Renal cortical epithelial cell (primary cell): ENCODE measurements at regions not wholly inside any gene's neighbourhood (a gene's known extent, or its start where the extent isn't known, plus 50 kb on each side); places are given as distances from the start of the nearest gene placed in this dataset.
A peak's percentile ranks its signal among the peaks of the same experiment; 100 is the strongest.

Experiments
- DNase-seq: peaks from one replicate; pipeline ENCODE4 v3.0.0-alpha.2; 2011; ENCODE audit warnings: low read depth

- peak; percentile 40 for DNase-seq
Observed at GRCh38 chr6:12421596-12421995, 131.4 kb downstream of the EDN1 start.

DNA sequence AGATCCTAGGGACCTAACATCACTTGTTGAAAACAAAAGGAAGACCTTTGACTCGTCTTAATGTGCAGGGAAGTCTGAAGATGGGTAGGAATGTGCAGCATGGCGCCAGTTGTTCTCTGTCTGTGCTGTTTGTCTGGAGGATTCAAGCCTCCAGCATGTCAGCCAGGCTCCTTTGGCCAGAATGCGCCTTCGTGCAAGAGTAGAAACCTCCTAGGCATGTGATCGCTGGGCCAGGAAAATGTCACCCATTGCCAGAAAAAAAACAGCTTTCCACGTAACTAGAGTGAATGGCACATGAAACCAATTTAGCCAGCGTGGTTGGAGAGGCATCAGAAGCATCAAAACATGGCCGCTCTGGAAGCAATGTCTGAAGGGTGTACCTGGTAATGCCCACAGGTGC lies 132.7 kb downstream of the EDN1 start:
- no peak for DNase-seq

- DNase-seq = peak; percentile 30
Observed at GRCh38 chr6:12423832-12424231, 133.7 kb downstream of the EDN1 start.

- DNase-seq = no peak
Observed at GRCh38 chr6:12426121-12426520, 136.0 kb downstream of the EDN1 start.

DNA sequence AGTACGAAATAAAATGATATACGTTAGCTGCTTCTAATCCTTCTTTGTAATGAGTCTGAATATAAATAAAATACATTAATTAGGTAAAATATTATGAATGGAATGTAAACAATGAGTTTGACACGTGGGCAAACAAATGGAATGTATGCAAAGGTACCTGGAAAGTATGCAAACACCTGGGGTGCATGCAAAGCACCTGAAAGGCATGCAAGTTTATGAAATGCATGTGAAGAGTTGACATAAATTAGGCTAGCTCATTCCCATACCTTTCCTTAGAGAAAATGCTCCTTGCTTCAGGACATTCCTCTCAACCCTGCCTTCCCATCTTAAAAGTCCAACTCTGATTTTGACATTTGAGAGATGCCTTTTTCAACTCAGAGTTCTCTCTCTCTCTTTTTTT lies 140.9 kb downstream of the EDN1 start:
- no peak for DNase-seq

DNA sequence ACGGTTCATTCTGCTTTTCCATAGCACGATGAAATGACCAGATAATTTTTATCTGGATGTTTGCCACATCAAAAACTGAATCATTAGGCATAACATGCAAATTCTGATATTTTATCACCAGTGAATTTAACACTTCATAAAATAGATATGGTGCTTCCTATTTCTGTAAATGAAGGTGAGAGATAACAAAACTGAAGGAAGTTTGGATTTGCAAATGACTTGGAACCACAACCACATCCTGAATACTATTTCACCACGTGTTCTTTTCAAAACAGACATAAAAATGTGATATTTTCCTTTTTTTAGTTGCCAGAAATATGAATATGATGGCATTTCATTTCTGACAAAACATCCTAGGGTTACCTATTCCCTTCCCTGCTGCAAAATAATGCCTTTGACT lies 146.1 kb downstream of the EDN1 start:
- DNase-seq = no peak

DNA sequence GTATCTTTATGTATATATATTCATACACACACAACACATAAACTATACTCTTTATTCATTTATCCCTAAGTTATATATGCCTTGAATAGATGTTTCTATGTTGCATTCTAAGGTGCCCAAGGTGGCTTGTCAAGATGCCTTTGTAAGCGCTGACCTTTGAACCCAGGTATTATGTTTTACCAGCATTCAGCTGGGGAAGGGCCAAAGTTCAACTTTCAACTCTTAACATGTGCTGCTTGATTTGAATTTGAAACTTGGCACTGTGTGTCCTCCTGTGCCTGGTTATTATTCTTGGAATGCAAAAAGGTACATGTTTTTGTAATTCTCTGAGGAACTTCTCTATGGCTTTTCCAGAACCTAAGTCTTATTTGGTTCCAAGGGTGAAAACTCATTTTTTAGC lies 146.5 kb downstream of the EDN1 start:
- DNase-seq = no peak

GRCh38 chr6:12439296-12439695 lies 149.1 kb downstream of the EDN1 start:
- no peak for DNase-seq

- DNase-seq = no peak
Observed at GRCh38 chr6:12440981-12441380, 150.8 kb downstream of the EDN1 start.

- no peak for DNase-seq
Observed at GRCh38 chr6:12442455-12442854, 152.3 kb downstream of the EDN1 start.

DNA sequence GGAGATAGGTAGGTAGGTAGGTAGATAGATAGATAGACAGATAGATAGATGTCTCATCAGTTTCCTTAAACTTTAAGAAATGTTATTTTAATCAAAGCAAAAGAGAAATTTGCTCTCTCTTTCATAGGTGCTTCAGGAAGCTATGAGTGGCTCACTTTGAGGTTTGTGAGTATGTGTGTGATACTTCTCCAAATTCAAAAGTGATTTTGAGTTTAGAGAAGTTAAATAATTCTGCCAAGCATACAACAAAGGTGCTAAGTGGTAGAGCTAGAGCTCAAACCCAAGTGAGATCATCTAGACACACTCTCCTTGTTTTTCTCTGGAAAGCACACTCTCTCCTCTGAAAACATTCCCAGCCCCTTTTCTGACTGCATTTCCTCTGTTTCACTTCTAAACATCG lies 156.2 kb downstream of the EDN1 start:
- no peak for DNase-seq

GRCh38 chr6:12449447-12449846 lies 159.3 kb downstream of the EDN1 start:
- DNase-seq = no peak

DNA sequence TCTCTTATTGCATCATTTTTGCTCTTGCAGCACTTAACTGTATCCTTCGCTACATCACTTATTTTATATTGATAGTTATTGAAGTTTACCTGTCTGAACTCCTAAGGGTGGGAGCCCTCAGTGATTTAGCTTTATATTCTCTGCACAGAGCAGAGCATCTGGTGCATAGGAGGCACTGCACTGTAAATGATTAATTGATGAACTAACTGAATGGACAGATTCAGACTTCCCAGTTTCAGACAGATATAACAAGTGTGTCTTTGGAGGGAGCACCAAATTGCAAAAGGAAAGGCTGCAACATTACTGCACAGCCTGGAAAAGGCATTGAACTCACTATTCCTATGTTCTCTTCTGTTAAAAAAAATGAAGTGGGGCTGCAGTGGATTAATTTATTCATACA lies 160.3 kb downstream of the EDN1 start:
- DNase-seq = peak; percentile 30

DNA sequence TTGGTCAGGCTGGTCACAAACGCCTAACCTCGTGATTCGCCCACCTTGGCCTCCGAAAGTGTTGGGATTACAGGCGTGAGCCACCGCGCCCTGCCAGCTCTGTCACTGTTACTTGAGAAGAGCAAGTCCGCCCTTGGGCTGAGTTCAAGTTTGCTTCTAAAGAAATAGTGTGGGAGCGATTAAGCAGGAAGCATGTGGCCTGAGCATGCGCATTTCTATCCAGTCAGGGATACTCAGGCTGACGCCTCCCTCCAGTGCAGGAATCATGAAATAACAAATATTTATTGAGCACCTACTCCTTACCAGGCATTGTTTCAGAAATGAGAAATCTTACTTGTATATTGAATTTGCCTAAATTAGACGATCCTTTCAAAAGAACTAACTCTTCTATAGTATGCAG lies 166.2 kb downstream of the EDN1 start:
- DNase-seq = no peak

- no peak for DNase-seq
Observed at GRCh38 chr6:12457094-12457493, 166.9 kb downstream of the EDN1 start.

DNA sequence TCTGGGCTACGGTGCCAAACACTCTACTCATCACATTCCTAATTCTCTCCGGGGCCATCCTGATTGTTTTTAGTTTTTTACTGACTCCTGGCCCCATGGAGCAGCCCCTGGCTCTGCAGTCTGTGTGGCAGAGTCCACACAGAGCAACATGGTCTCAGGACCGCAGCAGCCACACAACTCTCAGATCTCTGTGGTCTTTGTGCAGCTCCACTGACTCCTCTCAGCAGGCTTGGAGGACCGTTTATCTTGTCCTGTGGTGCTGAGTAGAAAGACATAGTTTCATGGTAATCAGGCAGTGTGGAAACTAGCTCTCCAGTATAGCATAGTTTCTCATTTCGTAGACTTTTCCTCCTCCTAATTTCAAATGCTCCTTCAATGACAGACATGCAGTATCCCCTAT lies 168.4 kb downstream of the EDN1 start:
- DNase-seq = no peak

DNA sequence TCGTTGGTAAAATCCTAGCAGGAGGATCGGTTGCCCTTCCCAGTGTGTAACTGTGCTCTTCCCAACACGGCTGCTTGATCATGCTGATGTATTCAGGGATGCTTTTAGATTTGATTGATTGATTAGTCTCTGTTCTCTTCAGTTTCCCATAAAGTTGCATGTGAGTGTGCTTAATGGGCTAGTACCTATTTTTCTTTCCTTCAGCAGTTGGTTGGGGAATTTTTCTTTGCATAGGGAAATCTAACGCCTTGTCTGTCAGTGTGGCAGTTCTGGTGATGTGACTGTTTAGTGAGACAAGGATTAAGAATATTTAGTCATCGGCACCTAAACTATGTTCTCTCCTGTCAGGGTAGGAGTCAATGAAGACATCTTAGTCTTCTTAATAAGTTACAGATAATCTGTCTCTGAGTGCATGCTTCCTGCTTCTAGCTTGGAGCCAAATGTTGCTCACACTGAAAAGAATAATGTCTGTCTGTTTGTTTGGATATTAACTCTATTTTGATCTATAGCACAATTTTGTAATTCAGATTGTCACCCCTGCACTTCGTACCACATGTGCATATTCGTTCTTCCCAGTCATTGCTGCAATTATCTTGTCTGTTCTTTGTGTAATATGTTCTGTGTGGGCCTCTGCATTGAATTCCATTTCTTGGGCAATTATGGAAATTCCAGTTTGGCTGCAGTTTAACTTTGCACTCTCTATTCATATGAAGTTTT lies 169.9 kb downstream of the EDN1 start:
- DNase-seq = peak; percentile 67

GRCh38 chr6:12467706-12468670 lies 177.8 kb downstream of the EDN1 start:
- DNase-seq = peak; percentile 33

DNA sequence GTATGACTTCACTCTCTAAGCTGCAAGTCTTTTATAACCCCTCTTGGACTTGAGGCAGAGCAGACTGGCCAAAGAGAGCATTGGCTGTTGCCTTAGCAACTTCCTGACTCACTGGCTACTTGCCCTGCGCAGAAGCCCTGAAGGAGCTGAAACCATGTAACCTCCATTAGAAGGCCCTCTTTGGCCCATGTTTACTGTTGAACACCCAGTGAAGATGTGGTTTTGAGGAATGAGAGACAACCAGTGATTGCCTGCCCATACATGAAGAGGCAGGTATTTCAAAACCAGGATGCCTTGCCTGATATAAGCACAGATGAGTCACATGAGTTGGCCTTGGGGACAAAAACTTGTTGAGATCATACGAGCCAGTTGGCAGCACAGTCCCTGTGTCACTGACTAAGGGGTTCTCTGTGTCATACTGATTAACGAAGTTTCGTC lies 182.5 kb downstream of the EDN1 start:
- DNase-seq = peak; percentile 79

DNA sequence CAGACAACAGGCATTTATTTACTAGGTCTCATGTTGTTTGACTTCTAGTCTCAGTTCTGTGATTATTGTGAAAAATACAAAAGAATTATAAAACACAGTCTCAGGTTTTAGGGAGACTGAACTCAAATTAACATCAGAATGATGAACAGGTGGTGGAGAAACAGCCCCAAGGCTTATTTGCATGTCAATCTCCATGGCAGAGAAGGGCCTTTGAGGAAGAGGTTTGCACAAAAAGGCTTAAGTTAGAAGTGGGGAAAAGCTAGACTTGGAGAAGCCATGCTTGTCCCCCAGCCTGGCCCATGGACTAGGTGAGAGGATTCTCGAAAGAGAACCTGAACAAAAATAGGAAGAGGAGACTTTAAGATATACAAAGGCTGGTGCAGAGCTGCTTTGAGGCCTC lies 183.3 kb downstream of the EDN1 start:
- no peak for DNase-seq

- DNase-seq = peak; percentile 63
Observed at GRCh38 chr6:12474167-12475140, 184.3 kb downstream of the EDN1 start.

DNA sequence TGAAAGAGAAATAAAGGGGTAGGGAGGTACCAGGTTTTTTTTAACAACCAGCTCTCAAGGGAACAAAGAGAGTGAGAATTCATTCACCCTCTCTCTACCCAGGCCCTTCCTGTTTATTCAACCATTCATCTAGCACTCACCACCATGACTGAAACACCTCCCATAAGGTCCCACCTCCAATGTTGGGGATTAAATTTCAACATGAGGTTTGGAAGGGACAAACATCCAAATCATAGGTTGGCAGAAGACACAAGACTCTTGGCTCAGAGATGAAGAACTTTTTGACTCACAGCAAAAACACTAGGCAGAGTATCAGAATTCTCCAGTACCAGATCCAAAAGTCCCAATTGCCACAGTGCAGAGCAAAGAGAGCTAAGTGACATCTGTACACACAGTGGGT lies 186.3 kb downstream of the EDN1 start:
- DNase-seq = no peak
